ENCODE measurements at regions not wholly inside any gene's neighbourhood (a gene's known extent, or its start where the extent isn't known, plus 50 kb on each side); places are given as distances from the start of the nearest gene placed in this dataset.
"Not testable (repeated sequence)": the region's sequence is repeated elsewhere in the genome, so short reads cannot be mapped to it uniquely, and the experiment has no call there.

GRCh38 chr11:25565846-25566245 lies 766.1 kb upstream of the ANO3 start:
- H3K4me1 ChIP-seq (ENCODE audit: control insufficient read depth, insufficient read depth, low read length): no peaks in the 10 kb centered on the region
- H3K27ac ChIP-seq (ENCODE audit: low read depth, low read length): no peak overlapping the region
- no peaks in the 10 kb centered on the region for H3K36me3 ChIP-seq (ENCODE audit: control insufficient read depth, insufficient read depth, low read length)
- no peaks in the 10 kb centered on the region for H3K9me3 ChIP-seq (ENCODE audit: control insufficient read depth, insufficient read depth, low read depth, low read length)
- H3K9ac ChIP-seq (ENCODE audit: low read length): no peak overlapping the region
- no peak overlapping the region for H3K4me3 ChIP-seq (ENCODE audit: low read depth, low read length)
- H3K27me3 ChIP-seq (ENCODE audit: control insufficient read depth, insufficient read depth, low read length): no peaks in the 10 kb centered on the region

- H3K27me3 ChIP-seq (ENCODE audit: control insufficient read depth, insufficient read depth, low read length): no peaks in the 10 kb centered on the region
- no peak overlapping the region for H3K9ac ChIP-seq (ENCODE audit: low read length)
- no peaks in the 10 kb centered on the region for H3K4me1 ChIP-seq (ENCODE audit: control insufficient read depth, insufficient read depth, low read length)
- H3K4me3 ChIP-seq (ENCODE audit: low read depth, low read length): no peak overlapping the region
- H3K36me3 ChIP-seq (ENCODE audit: control insufficient read depth, insufficient read depth, low read length): no peaks in the 10 kb centered on the region
- H3K9me3 ChIP-seq (ENCODE audit: control insufficient read depth, insufficient read depth, low read depth, low read length): no peaks in the 10 kb centered on the region
- H3K27ac ChIP-seq (ENCODE audit: low read depth, low read length): no peak overlapping the region
Measured at GRCh38 chr11:25566298-25567200, 765.4 kb upstream of the ANO3 start.

GRCh38 chr11:25576320-25576719 lies 755.6 kb upstream of the ANO3 start:
- Histone ChIP-seq H3K27ac (ENCODE audit: low read depth, low read length) (no peak overlapping the region), H3K36me3 (ENCODE audit: control insufficient read depth, insufficient read depth, low read length) (no peaks in the 10 kb centered on the region), H3K9ac (ENCODE audit: low read length) (no peak overlapping the region), H3K4me3 (ENCODE audit: low read depth, low read length) (no peak overlapping the region), H3K9me3 (ENCODE audit: control insufficient read depth, insufficient read depth, low read depth, low read length) (no peaks in the 10 kb centered on the region), H3K27me3 (ENCODE audit: control insufficient read depth, insufficient read depth, low read length) (no peaks in the 10 kb centered on the region), H3K4me1 (ENCODE audit: control insufficient read depth, insufficient read depth, low read length) (peaks cover 31% of the 10 kb centered on the region)

- peak overlapping the region; percentile 72 for H3K27ac ChIP-seq (ENCODE audit: low read depth, low read length)
- not testable (repeated sequence) for H3K9me3 ChIP-seq (ENCODE audit: control insufficient read depth, insufficient read depth, low read depth, low read length)
- peak overlapping the region; percentile 9 for H3K9ac ChIP-seq (ENCODE audit: low read length)
Measured at GRCh38 chr11:25579554-25579953, 752.4 kb upstream of the ANO3 start.

GRCh38 chr11:25583596-25583995 lies 748.3 kb upstream of the ANO3 start:
- Histone ChIP-seq H3K4me3 (ENCODE audit: low read depth, low read length) (no peak overlapping the region), H3K27me3 (ENCODE audit: control insufficient read depth, insufficient read depth, low read length) (no peaks in the 10 kb centered on the region), H3K4me1 (ENCODE audit: control insufficient read depth, insufficient read depth, low read length) (peaks cover 27% of the 10 kb centered on the region), H3K9me3 (ENCODE audit: control insufficient read depth, insufficient read depth, low read depth, low read length) (no peaks in the 10 kb centered on the region), H3K36me3 (ENCODE audit: control insufficient read depth, insufficient read depth, low read length) (no peaks in the 10 kb centered on the region), H3K27ac (ENCODE audit: low read depth, low read length) (no peak overlapping the region), H3K9ac (ENCODE audit: low read length) (no peak overlapping the region)

More at GRCh38 chr11:25579554-25579953, 752.4 kb upstream of the ANO3 start:
- peaks cover 31% of the 10 kb centered on the region for H3K4me1 ChIP-seq (ENCODE audit: control insufficient read depth, insufficient read depth, low read length)
- H3K4me3 ChIP-seq (ENCODE audit: low read depth, low read length): peak overlapping the region; percentile 25
- not testable (repeated sequence) for H3K36me3 ChIP-seq (ENCODE audit: control insufficient read depth, insufficient read depth, low read length); H3K27me3 ChIP-seq (ENCODE audit: control insufficient read depth, insufficient read depth, low read length)

- H3K4me1 ChIP-seq (ENCODE audit: control insufficient read depth, insufficient read depth, low read length): peaks cover 4% of the 10 kb centered on the region; the same call in 1 of the 2 replicates
- no peak overlapping the region for H3K27ac ChIP-seq (ENCODE audit: low read depth, low read length)
- H3K9me3 ChIP-seq (ENCODE audit: control insufficient read depth, insufficient read depth, low read depth, low read length): no peaks in the 10 kb centered on the region; the same call in 1 of the 2 replicates
- no peak overlapping the region for H3K9ac ChIP-seq (ENCODE audit: low read length)
- no peaks in the 10 kb centered on the region for H3K36me3 ChIP-seq (ENCODE audit: control insufficient read depth, insufficient read depth, low read length)
- H3K27me3 ChIP-seq (ENCODE audit: control insufficient read depth, insufficient read depth, low read length): no peaks in the 10 kb centered on the region
- H3K4me3 ChIP-seq (ENCODE audit: low read depth, low read length): no peak overlapping the region
Measured at GRCh38 chr11:25587496-25587895, 744.4 kb upstream of the ANO3 start.

GRCh38 chr11:25593221-25593620 lies 738.7 kb upstream of the ANO3 start:
- H3K4me1 ChIP-seq (ENCODE audit: control insufficient read depth, insufficient read depth, low read length): peaks cover 4% of the 10 kb centered on the region; the same call in 1 of the 2 replicates
- H3K9ac ChIP-seq (ENCODE audit: low read length): no peak overlapping the region
- H3K27me3 ChIP-seq (ENCODE audit: control insufficient read depth, insufficient read depth, low read length): no peaks in the 10 kb centered on the region
- H3K9me3 ChIP-seq (ENCODE audit: control insufficient read depth, insufficient read depth, low read depth, low read length): no peaks in the 10 kb centered on the region; the same call in 1 of the 2 replicates
- no peak overlapping the region for H3K4me3 ChIP-seq (ENCODE audit: low read depth, low read length)
- no peak overlapping the region for H3K27ac ChIP-seq (ENCODE audit: low read depth, low read length)
- no peaks in the 10 kb centered on the region for H3K36me3 ChIP-seq (ENCODE audit: control insufficient read depth, insufficient read depth, low read length)

GRCh38 chr11:25596701-25597100 lies 735.2 kb upstream of the ANO3 start:
- no peaks in the 10 kb centered on the region for H3K27me3 ChIP-seq (ENCODE audit: control insufficient read depth, insufficient read depth, low read length)
- H3K4me1 ChIP-seq (ENCODE audit: control insufficient read depth, insufficient read depth, low read length): no peaks in the 10 kb centered on the region
- H3K4me3 ChIP-seq (ENCODE audit: low read depth, low read length): no peak overlapping the region
- H3K9ac ChIP-seq (ENCODE audit: low read length): no peak overlapping the region
- H3K9me3 ChIP-seq (ENCODE audit: control insufficient read depth, insufficient read depth, low read depth, low read length): no peaks in the 10 kb centered on the region
- no peaks in the 10 kb centered on the region for H3K36me3 ChIP-seq (ENCODE audit: control insufficient read depth, insufficient read depth, low read length)
- H3K27ac ChIP-seq (ENCODE audit: low read depth, low read length): no peak overlapping the region

- Histone ChIP-seq H3K27me3 (ENCODE audit: control insufficient read depth, insufficient read depth, low read length) (no peaks in the 10 kb centered on the region), H3K4me1 (ENCODE audit: control insufficient read depth, insufficient read depth, low read length) (no peaks in the 10 kb centered on the region), H3K27ac (ENCODE audit: low read depth, low read length) (no peak overlapping the region), H3K9ac (ENCODE audit: low read length) (no peak overlapping the region), H3K9me3 (ENCODE audit: control insufficient read depth, insufficient read depth, low read depth, low read length) (no peaks in the 10 kb centered on the region), H3K4me3 (ENCODE audit: low read depth, low read length) (no peak overlapping the region), H3K36me3 (ENCODE audit: control insufficient read depth, insufficient read depth, low read length) (no peaks in the 10 kb centered on the region)
Measured at GRCh38 chr11:25597696-25598095, 734.2 kb upstream of the ANO3 start.

GRCh38 chr11:25602149-25602548 lies 729.8 kb upstream of the ANO3 start:
- Histone ChIP-seq H3K36me3 (ENCODE audit: control insufficient read depth, insufficient read depth, low read length) (no peaks in the 10 kb centered on the region), H3K9ac (ENCODE audit: low read length) (no peak overlapping the region), H3K4me3 (ENCODE audit: low read depth, low read length) (no peak overlapping the region), H3K4me1 (ENCODE audit: control insufficient read depth, insufficient read depth, low read length) (no peaks in the 10 kb centered on the region), H3K9me3 (ENCODE audit: control insufficient read depth, insufficient read depth, low read depth, low read length) (peaks cover 8% of the 10 kb centered on the region), H3K27ac (ENCODE audit: low read depth, low read length) (no peak overlapping the region), H3K27me3 (ENCODE audit: control insufficient read depth, insufficient read depth, low read length) (no peaks in the 10 kb centered on the region)

- no peaks in the 10 kb centered on the region for H3K4me1 ChIP-seq (ENCODE audit: control insufficient read depth, insufficient read depth, low read length)
- no peak overlapping the region for H3K4me3 ChIP-seq (ENCODE audit: low read depth, low read length)
- H3K27me3 ChIP-seq (ENCODE audit: control insufficient read depth, insufficient read depth, low read length): no peaks in the 10 kb centered on the region
- no peak overlapping the region for H3K27ac ChIP-seq (ENCODE audit: low read depth, low read length)
- no peak overlapping the region for H3K9ac ChIP-seq (ENCODE audit: low read length)
- H3K9me3 ChIP-seq (ENCODE audit: control insufficient read depth, insufficient read depth, low read depth, low read length): peaks cover 11% of the 10 kb centered on the region
- H3K36me3 ChIP-seq (ENCODE audit: control insufficient read depth, insufficient read depth, low read length): no peaks in the 10 kb centered on the region
Measured at GRCh38 chr11:25602959-25603358, 729.0 kb upstream of the ANO3 start.
